ENCODE measurements at regions not wholly inside any gene's neighbourhood (a gene's known extent, or its start where the extent isn't known, plus 50 kb on each side); places are given as distances from the start of the nearest gene placed in this dataset.

GRCh38 chr14:35931346-35931745 is 105.2 kb downstream of the BRMS1L start:
- Histone ChIP-seq H3K4me1 (ENCODE audit: insufficient read depth, low read length, poor library complexity, severe bottlenecking) (peaks cover 14% of the 10 kb centered on the region), H3K79me2 (ENCODE audit: insufficient read depth, low read length) (no peaks in the 10 kb centered on the region), H4K20me1 (ENCODE audit: insufficient read depth, low read length, poor library complexity, severe bottlenecking) (no peaks in the 10 kb centered on the region), H3K9me2 (replicated peaks; ENCODE audit: low read depth, low read length) (no peaks in the 10 kb centered on the region), H3K36me3 (ENCODE audit: insufficient read depth, low read length) (no peaks in the 10 kb centered on the region), H3K27me3 (ENCODE audit: insufficient read depth, low read length, poor library complexity, severe bottlenecking) (no peaks in the 10 kb centered on the region), H3K4me2 (ENCODE audit: low read depth, low read length, poor library complexity, severe bottlenecking) (no peak overlapping the region), H3K9ac (ENCODE audit: low read depth, low read length, poor library complexity, severe bottlenecking) (no peak overlapping the region), H2AFZ (ENCODE audit: low read length) (no peak overlapping the region), H3F3A (ENCODE audit: low read depth) (no peaks in the 10 kb centered on the region), H3K9me3 (ENCODE audit: insufficient read depth, low read depth, low read length) (no peaks in the 10 kb centered on the region), H3K4me3 (ENCODE audit: low read length, poor library complexity, severe bottlenecking) (no peak overlapping the region)
- TF ChIP-seq, protein P1, sequence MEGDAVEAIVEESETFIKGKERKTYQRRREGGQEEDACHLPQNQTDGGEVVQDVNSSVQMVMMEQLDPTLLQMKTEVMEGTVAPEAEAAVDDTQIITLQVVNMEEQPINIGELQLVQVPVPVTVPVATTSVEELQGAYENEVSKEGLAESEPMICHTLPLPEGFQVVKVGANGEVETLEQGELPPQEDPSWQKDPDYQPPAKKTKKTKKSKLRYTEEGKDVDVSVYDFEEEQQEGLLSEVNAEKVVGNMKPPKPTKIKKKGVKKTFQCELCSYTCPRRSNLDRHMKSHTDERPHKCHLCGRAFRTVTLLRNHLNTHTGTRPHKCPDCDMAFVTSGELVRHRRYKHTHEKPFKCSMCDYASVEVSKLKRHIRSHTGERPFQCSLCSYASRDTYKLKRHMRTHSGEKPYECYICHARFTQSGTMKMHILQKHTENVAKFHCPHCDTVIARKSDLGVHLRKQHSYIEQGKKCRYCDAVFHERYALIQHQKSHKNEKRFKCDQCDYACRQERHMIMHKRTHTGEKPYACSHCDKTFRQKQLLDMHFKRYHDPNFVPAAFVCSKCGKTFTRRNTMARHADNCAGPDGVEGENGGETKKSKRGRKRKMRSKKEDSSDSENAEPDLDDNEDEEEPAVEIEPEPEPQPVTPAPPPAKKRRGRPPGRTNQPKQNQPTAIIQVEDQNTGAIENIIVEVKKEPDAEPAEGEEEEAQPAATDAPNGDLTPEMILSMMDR (conservative IDR thresholded peaks at IDR 0.05; ENCODE audit: low read length), result no peak
- no peak for TF ChIP-seq EZH2phosphoT487 (IDR thresholded peaks at IDR 0.05; ENCODE audit: borderline replicate concordance)

DNA sequence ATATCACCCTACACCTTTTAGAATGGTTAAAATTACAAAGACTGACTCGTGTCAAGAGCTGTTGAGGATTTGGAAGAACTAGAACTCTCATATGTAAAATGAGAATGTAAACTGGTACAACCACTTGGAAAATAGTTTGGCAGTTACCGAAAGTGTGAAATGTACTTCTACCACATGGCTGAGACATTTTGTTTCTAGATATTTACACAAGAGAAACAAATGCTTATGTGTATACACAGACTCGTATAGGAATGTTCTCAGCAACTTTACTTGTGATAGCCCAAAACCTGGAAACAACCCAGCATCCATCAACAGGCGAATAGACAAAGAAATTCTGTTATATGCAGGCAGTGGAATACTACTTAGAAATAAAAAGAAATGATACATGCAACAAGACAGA is 103.0 kb downstream of the BRMS1L start:
- no peaks in the 10 kb centered on the region for H3K79me2 ChIP-seq (ENCODE audit: insufficient read depth, low read length)
- H3K4me3 ChIP-seq (ENCODE audit: low read length, poor library complexity, severe bottlenecking), result no peak overlapping the region
- no peaks in the 10 kb centered on the region for H3F3A ChIP-seq (ENCODE audit: low read depth)
- no peak overlapping the region for H3K9ac ChIP-seq (ENCODE audit: low read depth, low read length, poor library complexity, severe bottlenecking)
- no peaks in the 10 kb centered on the region for H3K27me3 ChIP-seq (ENCODE audit: insufficient read depth, low read length, poor library complexity, severe bottlenecking)
- TF ChIP-seq EZH2phosphoT487 (IDR thresholded peaks at IDR 0.05; ENCODE audit: borderline replicate concordance), result no peak
- TF ChIP-seq, protein P1 (conservative IDR thresholded peaks at IDR 0.05; ENCODE audit: low read length), result no peak
- no peaks in the 10 kb centered on the region for H4K20me1 ChIP-seq (ENCODE audit: insufficient read depth, low read length, poor library complexity, severe bottlenecking)
- no peak overlapping the region for H2AFZ ChIP-seq (ENCODE audit: low read length)
- no peaks in the 10 kb centered on the region for H3K9me2 ChIP-seq (replicated peaks; ENCODE audit: low read depth, low read length)
- no peaks in the 10 kb centered on the region for H3K36me3 ChIP-seq (ENCODE audit: insufficient read depth, low read length)
- H3K4me2 ChIP-seq (ENCODE audit: low read depth, low read length, poor library complexity, severe bottlenecking), result no peak overlapping the region
- H3K4me1 ChIP-seq (ENCODE audit: insufficient read depth, low read length, poor library complexity, severe bottlenecking), result peaks cover 14% of the 10 kb centered on the region
- no peaks in the 10 kb centered on the region for H3K9me3 ChIP-seq (ENCODE audit: insufficient read depth, low read depth, low read length)

DNA sequence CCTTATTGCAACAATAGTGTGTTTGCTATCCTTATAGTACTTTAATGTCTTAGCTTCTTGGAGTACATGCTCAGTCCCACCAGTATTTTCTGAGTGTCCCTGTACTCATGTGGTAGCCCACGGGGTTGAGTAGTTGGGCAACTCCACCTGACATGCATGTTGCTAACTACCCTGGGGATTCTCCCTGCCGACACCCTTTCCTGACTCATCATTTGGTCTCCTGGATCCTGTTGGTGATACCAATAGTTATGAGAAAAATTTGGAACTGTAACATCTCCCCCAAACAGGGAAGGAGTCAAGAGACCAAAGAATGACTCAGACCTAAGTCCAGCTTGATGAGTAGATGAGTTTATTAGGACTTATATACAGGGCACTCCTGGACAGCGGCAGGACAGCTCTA is 101.6 kb downstream of the BRMS1L start:
- TF ChIP-seq, protein P1 (conservative IDR thresholded peaks at IDR 0.05; ENCODE audit: low read length), result no peak
- TF ChIP-seq EZH2phosphoT487 (IDR thresholded peaks at IDR 0.05; ENCODE audit: borderline replicate concordance), result no peak
- H4K20me1 ChIP-seq (ENCODE audit: insufficient read depth, low read length, poor library complexity, severe bottlenecking), result no peaks in the 10 kb centered on the region
- no peaks in the 10 kb centered on the region for H3F3A ChIP-seq (ENCODE audit: low read depth)
- H3K9ac ChIP-seq (ENCODE audit: low read depth, low read length, poor library complexity, severe bottlenecking), result no peak overlapping the region
- H3K4me3 ChIP-seq (ENCODE audit: low read length, poor library complexity, severe bottlenecking), result no peak overlapping the region
- H3K9me2 ChIP-seq (replicated peaks; ENCODE audit: low read depth, low read length), result no peaks in the 10 kb centered on the region
- no peaks in the 10 kb centered on the region for H3K36me3 ChIP-seq (ENCODE audit: insufficient read depth, low read length)
- no peaks in the 10 kb centered on the region for H3K27me3 ChIP-seq (ENCODE audit: insufficient read depth, low read length, poor library complexity, severe bottlenecking)
- peaks cover 6% of the 10 kb centered on the region for H3K4me1 ChIP-seq (ENCODE audit: insufficient read depth, low read length, poor library complexity, severe bottlenecking)
- no peak overlapping the region for H3K4me2 ChIP-seq (ENCODE audit: low read depth, low read length, poor library complexity, severe bottlenecking)
- no peak overlapping the region for H2AFZ ChIP-seq (ENCODE audit: low read length)
- no peaks in the 10 kb centered on the region for H3K79me2 ChIP-seq (ENCODE audit: insufficient read depth, low read length)
- H3K9me3 ChIP-seq (ENCODE audit: insufficient read depth, low read depth, low read length), result no peaks in the 10 kb centered on the region

All from Loucy (cell line).